OCI-LY7 (cell line): ENCODE measurements at regions not wholly inside any gene's neighbourhood (a gene's known extent, or its start where the extent isn't known, plus 50 kb on each side); places are given as distances from the start of the nearest gene placed in this dataset.

Source experiments
- BruUV-seq: library from RNA; stranded (reverse); fragments of 400-500 nt; replicated peaks from 2 replicates; lab custom pipeline; 2021; lab: Mats Ljungman, UMichigan
- CTCF ChIA-PET: fragments of 300-600 bp; sonication (Branson Sonifier 250); formaldehyde crosslinking; loops from one replicate; lab custom pipeline; 2022; ENCODE audit warnings: antibody characterized with exemption; ENCODE audit not compliant: unreplicated experiment; lab: Charles Lee
- POLR2A ChIA-PET: fragments of 300-600 bp; sonication (Branson Sonifier 250); formaldehyde crosslinking; loops from one replicate; lab custom pipeline; 2022; ENCODE audit warnings: antibody characterized with exemption; lab: Charles Lee
- DNase-seq: peaks from one replicate; pipeline ENCODE4 v3.0.0-alpha.2; 2015; ENCODE audit warnings: low spot score
- H2AFZ ChIP-seq: fragments of 200-600 bp; sonication (generic), shearing (Covaris generic); 2 replicates; pipeline ENCODE4 v1.6.1; 2014; ENCODE audit warnings: mild to moderate bottlenecking, antibody characterized with exemption, low read length, moderate library complexity
- H3K27ac ChIP-seq: fragments of 200-600 bp; sonication (generic); 2 replicates; pipeline ENCODE4 v1.5.1; 2014; ENCODE audit warnings: mixed run types, low read depth, mild to moderate bottlenecking, moderate library complexity, low read length, inconsistent platforms; ENCODE audit not compliant: poor library complexity, severe bottlenecking
- H3K36me3 ChIP-seq: fragments of 200-600 bp; sonication (generic); 2 replicates; pipeline ENCODE4 v1.6.1; 2014; ENCODE audit warnings: mild to moderate bottlenecking, antibody characterized with exemption, low read length, moderate library complexity, mixed read lengths; ENCODE audit not compliant: insufficient read depth
- H3K4me1 ChIP-seq: fragments of 200-600 bp; sonication (generic); 2 replicates; pipeline ENCODE4 v1.5.1; 2014; ENCODE audit warnings: mild to moderate bottlenecking, low read length; ENCODE audit not compliant: insufficient read depth, poor library complexity, severe bottlenecking
- H3K4me2 ChIP-seq: fragments of 200-600 bp; sonication (generic); 2 replicates; pipeline ENCODE4 v1.6.1; 2014; ENCODE audit warnings: mild to moderate bottlenecking, low read length
- H3K4me3 ChIP-seq: fragments of 200-600 bp; sonication (generic); 2 replicates; pipeline ENCODE4 v1.5.1; 2014; ENCODE audit warnings: mild to moderate bottlenecking, low read depth, low read length; ENCODE audit not compliant: poor library complexity, severe bottlenecking
- H3K79me2 ChIP-seq: fragments of 200-600 bp; sonication (generic); 2 replicates; pipeline ENCODE4 v1.6.1; 2016; ENCODE audit warnings: low read depth, mild to moderate bottlenecking, low read length, moderate library complexity, mixed read lengths; ENCODE audit not compliant: insufficient read depth
- H3K9me2 ChIP-seq: fragments of 200-600 bp; sonication (generic); 2 replicates; pipeline ENCODE4 v1.6.1; 2016; ENCODE audit warnings: mild to moderate bottlenecking, low read length, mixed read lengths; ENCODE audit not compliant: insufficient read depth
- H3K9me3 ChIP-seq: fragments of 200-600 bp; sonication (generic); 2 replicates; pipeline ENCODE4 v1.6.1; 2014; ENCODE audit warnings: mild to moderate bottlenecking, mixed run types, low read length, mixed read lengths
- H4K20me1 ChIP-seq: fragments of 200-600 bp; sonication (generic); 2 replicates; pipeline ENCODE4 v1.6.1; 2014; ENCODE audit warnings: mild to moderate bottlenecking, antibody characterized with exemption, low read length, moderate library complexity, mixed read lengths; ENCODE audit not compliant: insufficient read depth
- EZH2phosphoT487 ChIP-seq: fragments of 200-600 bp; sonication (generic); IDR thresholded peaks from 2 replicates; pipeline ENCODE4 v1.6.1; 2018; ENCODE audit warnings: low read depth, borderline replicate concordance, mild to moderate bottlenecking, mixed run types, antibody characterized with exemption, low read length, moderate library complexity, mixed read lengths
- intact Hi-C: fragments of 100-400 bp; cut with micrococcal nuclease; formaldehyde crosslinking; loops from one replicate; pipeline ENCODE4 v1.10.0; 2022; ENCODE audit not compliant: unreplicated experiment
- TF ChIP-seq, protein P1 (sequence below): fragments of 200-600 bp; sonication (generic); conservative IDR thresholded peaks from 2 replicates; pipeline ENCODE4 v1.5.1; 2014; ENCODE audit warnings: mild to moderate bottlenecking, antibody characterized with exemption, low read length, moderate library complexity, mixed read lengths

DNA sequence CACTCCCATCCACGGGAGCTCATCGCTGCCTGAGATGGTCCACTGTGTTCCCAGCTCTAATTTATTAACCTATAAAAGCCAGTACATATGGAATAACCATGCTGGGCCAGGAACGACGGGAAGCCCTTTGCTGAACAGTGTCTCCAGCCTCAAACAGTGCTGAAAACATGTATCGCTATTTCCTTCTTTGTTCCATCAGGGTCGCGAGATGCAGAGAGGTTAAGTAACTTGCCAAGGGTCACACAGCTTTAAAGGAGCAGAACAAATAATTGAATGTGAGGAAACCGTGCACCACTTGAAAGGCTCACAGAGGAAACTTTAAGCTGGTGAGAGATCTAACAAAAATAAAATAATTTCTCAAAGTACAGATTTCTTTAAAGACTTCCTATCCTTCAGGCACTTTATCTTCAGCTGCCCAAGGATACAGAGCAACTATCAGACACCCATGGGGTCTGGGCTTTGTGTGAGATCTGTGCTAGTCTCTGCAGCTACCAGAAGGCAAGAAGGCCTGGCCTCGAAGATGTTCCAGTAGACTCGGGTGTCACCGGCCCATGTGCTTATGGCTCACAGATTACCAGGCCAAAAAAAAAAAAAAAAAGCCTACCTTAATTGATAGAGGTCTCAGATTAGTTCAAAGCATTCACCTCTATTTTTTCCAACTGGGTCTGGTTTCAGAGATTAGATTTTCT lies 207.8 kb upstream of the FOXF1 start:
- Histone ChIP-seq H3K4me1 (no peaks in the 10 kb centered on the region), H3K4me3 (no peak overlapping the region), H2AFZ (no peak overlapping the region), H3K36me3 (no peaks in the 10 kb centered on the region), H3K9me2 (no peaks in the 10 kb centered on the region), H3K9me3 (no peaks in the 10 kb centered on the region), H4K20me1 (no peaks in the 10 kb centered on the region), H3K79me2 (no peaks in the 10 kb centered on the region), H3K4me2 (no peak overlapping the region), H3K27ac (no peak overlapping the region)
- intact Hi-C loops = no loop called here
- ChIA-PET CTCF (no interaction called here), POLR2A (no interaction called here)
- no TSS peak for BruUV-seq
- DNase-seq = no peak
- TF ChIP-seq, protein P1, sequence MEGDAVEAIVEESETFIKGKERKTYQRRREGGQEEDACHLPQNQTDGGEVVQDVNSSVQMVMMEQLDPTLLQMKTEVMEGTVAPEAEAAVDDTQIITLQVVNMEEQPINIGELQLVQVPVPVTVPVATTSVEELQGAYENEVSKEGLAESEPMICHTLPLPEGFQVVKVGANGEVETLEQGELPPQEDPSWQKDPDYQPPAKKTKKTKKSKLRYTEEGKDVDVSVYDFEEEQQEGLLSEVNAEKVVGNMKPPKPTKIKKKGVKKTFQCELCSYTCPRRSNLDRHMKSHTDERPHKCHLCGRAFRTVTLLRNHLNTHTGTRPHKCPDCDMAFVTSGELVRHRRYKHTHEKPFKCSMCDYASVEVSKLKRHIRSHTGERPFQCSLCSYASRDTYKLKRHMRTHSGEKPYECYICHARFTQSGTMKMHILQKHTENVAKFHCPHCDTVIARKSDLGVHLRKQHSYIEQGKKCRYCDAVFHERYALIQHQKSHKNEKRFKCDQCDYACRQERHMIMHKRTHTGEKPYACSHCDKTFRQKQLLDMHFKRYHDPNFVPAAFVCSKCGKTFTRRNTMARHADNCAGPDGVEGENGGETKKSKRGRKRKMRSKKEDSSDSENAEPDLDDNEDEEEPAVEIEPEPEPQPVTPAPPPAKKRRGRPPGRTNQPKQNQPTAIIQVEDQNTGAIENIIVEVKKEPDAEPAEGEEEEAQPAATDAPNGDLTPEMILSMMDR = no peak

DNA sequence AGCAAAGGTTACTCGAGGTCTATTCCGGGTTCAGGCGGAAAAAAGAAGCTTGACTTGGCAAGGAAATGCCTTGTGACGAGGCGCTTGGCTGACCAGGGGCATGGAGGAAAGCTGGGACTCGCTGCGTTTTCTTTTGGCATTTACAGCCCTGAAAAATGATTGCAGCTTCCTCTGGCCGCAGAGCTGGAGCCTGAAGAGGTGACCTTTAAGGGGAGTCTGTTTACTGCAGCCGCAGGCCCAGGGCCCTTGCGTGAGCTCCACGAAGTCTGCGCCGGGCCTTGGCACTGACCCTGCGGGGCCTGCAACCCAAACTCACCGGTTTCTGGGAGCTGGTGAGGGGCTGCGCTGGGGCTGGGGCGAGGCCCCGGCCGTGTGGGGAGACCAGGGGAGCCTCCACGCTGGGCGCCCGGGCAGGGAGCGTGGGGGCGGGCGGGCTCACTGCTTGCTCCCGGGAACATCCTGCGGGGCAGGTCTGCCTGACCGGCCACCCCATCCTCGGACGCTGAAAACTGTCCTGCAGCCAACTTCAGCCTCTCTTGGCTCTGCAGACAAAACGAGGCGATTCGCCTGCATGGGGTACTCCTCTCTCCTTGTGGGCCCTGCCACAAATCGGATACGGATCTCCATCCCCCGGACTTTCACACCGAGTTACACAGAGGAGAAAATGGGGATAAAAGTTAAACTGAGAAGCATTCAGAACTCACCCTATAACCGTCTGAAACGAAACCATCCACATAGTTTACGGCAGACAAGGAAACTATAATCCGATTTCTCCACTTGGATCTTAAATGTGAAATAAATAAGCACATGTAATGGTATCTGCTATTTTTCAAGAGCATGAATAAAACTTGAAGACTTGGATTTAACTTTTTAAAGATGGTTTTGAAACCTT lies 206.3 kb upstream of the FOXF1 start:
- Histone ChIP-seq H3K36me3 (no peaks in the 10 kb centered on the region), H3K4me3 (no peak overlapping the region), H3K79me2 (no peaks in the 10 kb centered on the region), H3K9me3 (no peaks in the 10 kb centered on the region), H3K4me2 (no peak overlapping the region), H3K4me1 (no peaks in the 10 kb centered on the region), H3K9me2 (no peaks in the 10 kb centered on the region), H4K20me1 (no peaks in the 10 kb centered on the region), H3K27ac (no peak overlapping the region), H2AFZ (no peak overlapping the region)
- no peak for DNase-seq
- ChIA-PET POLR2A (no interaction called here), CTCF (no interaction called here)
- intact Hi-C loops = no loop called here
- no peak for TF ChIP-seq EZH2phosphoT487
- TF ChIP-seq, protein P1 = no peak
- BruUV-seq = no TSS peak

DNA sequence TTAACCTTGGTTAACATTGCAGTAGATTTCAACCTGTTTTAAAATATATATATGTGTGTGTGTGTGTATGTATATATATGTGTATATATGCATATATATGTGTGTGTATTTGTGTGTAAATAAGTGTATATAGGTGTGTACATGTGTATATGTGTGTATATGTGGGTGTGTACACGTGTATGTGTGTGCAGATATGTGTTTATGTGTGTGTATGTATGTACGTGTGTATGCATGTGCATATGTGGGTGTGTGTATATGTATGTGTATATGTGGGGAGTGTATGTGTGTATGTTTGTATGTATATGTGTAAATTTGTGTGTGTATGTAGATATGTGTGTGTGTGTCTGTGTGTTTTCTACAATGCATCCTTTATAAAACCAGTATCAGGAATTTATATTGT lies 205.5 kb upstream of the FOXF1 start:
- no peaks in the 10 kb centered on the region for H3K9me3 ChIP-seq
- H2AFZ ChIP-seq = no peak overlapping the region
- no peaks in the 10 kb centered on the region for H3K79me2 ChIP-seq
- BruUV-seq = no TSS peak
- no peaks in the 10 kb centered on the region for H3K36me3 ChIP-seq
- ChIA-PET POLR2A (no interaction called here), CTCF (no interaction called here)
- no peak overlapping the region for H3K4me2 ChIP-seq
- no peak overlapping the region for H3K4me3 ChIP-seq
- DNase-seq = no peak
- intact Hi-C loops = no loop called here
- H3K27ac ChIP-seq = no peak overlapping the region
- H3K4me1 ChIP-seq = no peaks in the 10 kb centered on the region
- TF ChIP-seq, protein P1 = no peak
- no peak for TF ChIP-seq EZH2phosphoT487
- no peaks in the 10 kb centered on the region for H3K9me2 ChIP-seq
- no peaks in the 10 kb centered on the region for H4K20me1 ChIP-seq
